ENCODE measurements at regions not wholly inside any gene's neighbourhood (a gene's known extent, or its start where the extent isn't known, plus 50 kb on each side); places are given as distances from the start of the nearest gene placed in this dataset.

DNA sequence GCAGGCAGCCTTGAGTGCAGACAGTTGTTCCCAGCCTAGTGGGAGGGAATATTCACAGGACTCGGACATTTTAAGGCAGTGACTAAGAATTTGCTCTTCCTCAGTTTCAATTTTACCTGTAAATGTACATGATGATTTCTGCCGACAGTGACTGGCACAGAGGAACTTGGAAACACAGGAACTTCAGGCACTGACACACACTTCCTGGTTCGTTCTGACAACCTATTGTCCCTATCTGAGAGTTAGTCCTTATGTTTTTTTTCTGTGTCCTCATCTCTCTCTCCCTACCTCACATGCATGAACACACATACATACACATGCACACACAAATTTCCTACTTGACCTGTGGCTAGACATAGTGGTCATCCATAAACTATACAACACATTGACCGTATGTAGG, 89.4 kb upstream of the CD180 start:
- TF ChIP-seq, protein P1, sequence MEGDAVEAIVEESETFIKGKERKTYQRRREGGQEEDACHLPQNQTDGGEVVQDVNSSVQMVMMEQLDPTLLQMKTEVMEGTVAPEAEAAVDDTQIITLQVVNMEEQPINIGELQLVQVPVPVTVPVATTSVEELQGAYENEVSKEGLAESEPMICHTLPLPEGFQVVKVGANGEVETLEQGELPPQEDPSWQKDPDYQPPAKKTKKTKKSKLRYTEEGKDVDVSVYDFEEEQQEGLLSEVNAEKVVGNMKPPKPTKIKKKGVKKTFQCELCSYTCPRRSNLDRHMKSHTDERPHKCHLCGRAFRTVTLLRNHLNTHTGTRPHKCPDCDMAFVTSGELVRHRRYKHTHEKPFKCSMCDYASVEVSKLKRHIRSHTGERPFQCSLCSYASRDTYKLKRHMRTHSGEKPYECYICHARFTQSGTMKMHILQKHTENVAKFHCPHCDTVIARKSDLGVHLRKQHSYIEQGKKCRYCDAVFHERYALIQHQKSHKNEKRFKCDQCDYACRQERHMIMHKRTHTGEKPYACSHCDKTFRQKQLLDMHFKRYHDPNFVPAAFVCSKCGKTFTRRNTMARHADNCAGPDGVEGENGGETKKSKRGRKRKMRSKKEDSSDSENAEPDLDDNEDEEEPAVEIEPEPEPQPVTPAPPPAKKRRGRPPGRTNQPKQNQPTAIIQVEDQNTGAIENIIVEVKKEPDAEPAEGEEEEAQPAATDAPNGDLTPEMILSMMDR (IDR thresholded peaks at IDR 0.05; ENCODE audit: low read depth, low read length): no peak
- H3K4me3 ChIP-seq (ENCODE audit: low read depth, low read length): no peak overlapping the region

DNA sequence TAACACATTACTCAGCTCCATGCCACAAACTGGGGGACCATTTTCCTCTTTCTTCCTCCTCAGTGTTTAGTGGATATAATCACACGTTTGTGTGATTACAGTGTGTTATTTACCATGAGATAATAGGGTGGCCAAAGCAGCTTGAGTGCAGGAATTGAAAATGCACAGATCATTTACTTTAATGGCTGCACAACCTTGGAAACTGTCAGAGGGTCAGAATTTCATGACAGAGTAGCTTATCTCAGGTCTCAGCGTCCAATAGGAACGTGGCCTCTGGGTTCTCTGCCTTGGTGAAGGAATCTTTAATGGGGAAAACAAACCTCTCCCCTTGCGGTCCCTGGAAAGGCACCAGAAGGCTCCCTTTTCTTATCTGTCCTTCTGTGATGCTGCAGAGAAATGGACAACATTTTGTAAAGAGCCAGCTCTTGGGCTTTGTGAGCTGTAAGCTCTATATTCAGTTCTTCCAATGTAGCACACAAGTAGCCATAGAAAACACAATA, 87.4 kb upstream of the CD180 start:
- no peak overlapping the region for H3K4me3 ChIP-seq (ENCODE audit: low read depth, low read length)
- TF ChIP-seq, protein P1 (IDR thresholded peaks at IDR 0.05; ENCODE audit: low read depth, low read length): no peak

DNA sequence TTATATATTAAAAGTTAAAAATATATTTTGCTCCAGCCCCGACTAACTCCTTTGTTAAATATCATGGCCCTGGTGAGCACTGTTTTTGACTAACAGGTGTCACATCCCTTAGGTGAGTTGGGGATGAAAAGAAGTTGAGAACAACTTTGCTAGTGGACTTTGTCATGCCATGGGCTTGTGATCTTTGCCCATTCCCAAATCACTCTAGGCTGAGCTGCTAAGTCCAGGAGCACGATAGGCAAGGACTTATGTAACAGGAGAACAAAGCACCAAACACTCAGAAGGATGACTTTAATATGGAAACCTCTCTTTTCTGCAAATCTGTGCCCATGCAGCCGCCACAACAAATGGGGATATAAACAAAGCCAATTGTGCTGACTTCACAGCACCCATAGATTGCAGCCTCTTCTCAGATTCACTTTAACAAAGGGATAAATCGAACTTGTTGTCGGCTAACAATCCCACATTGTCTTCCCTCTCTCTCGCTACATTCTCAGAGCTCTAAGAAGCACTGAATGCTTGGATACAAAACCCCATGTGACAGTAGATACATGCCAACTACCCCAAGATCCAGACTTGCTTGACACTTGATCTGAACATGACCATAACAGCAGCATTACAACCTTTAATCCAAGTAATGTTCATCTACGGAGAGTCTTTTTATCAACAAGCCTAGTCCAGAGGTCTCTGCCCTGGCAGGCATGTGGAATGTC, 86.8 kb upstream of the CD180 start:
- TF ChIP-seq, protein P1 (IDR thresholded peaks at IDR 0.05; ENCODE audit: low read depth, low read length): no peak
- no peak overlapping the region for H3K4me3 ChIP-seq (ENCODE audit: low read depth, low read length)

DNA sequence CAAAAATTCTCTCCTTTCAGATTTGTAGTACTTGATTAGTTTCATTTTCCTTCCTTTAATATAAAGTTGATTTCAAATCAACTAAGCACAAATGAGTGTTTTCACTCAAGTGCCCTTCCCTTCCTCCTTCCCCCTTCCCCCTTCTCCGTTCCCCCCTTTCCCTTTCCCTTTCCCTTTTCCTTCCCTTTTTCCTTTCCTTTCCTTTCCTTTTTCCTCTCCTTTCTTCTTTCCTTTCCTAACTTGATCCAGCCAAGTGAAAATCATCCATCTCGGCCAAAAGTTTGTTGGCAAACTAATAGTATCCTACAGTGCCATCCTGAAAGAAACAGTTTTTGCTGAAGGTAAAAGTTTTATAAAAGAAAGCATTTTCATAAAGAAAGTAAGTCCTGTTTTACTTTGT, 85.3 kb upstream of the CD180 start:
- no peak overlapping the region for H3K4me3 ChIP-seq (ENCODE audit: low read depth, low read length)
- TF ChIP-seq, protein P1 (IDR thresholded peaks at IDR 0.05; ENCODE audit: low read depth, low read length): no peak

DNA sequence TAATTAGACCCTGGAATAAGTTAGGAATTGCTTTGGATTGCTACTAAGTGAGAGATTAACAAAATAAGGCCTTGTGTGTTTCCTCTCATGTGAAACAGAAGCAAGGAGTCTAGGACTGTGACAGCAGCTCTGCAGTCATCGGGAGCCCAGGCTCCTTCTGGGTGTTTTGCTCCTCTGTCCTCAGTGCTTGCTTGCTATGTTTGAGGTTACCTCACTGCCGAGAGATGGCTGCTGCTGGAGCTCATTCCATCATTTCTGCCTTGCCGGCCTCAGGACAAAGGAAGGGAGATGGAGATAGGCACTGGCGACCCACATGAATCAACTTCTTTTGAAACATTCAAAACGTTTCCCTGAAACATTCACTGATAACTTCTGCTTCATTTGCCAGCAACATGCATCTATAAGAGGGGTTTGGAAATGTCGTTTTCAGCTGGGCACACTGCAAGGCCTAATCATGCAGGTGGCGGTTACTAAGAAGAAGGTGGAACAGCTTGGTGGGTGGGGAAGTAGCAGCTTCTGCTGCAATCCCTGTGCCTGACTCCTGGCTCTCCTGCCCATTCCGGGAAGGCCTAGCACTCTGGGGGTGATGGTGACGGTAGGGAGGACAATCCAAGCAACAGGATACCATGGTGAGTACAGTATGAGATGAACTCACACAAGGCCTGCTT, 77.2 kb upstream of the CD180 start:
- TF ChIP-seq, protein P1 (IDR thresholded peaks at IDR 0.05; ENCODE audit: low read depth, low read length): no peak

DNA sequence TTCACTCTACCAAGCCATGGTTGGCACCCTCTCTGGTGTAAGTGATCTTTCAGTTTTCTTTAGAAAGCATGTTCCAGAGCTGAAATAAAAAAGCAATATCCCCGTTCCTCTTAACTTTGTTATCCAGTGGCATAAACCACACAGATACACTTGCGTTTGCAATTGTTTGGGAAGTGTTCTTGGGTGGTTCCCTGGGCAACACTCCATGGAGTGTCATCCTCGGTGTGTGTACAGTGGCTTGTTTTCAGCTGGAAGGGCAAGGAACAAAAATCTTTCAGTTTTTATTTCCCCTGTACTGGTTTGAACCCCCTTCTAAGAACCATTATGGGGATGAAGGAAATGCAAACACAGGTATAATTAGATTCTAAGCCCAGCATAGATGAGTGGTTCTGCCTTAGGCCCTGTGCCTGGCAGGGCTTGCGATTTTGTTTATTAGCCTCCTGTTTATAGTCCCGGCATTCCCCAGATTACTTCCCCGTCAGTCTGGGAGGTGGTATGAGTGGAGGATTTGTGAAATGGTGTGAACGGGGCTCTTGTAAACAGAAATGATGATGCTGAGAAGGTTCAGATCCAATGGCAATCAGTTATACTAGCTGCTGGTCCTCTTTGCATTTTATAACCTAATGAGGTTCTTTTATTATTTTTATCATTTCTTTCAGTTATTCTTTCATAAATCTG, 76.0 kb upstream of the CD180 start:
- no peak overlapping the region for H3K4me3 ChIP-seq (ENCODE audit: low read depth, low read length)
- TF ChIP-seq, protein P1 (IDR thresholded peaks at IDR 0.05; ENCODE audit: low read depth, low read length): no peak

More for the DNA sequence above, 77.2 kb upstream of the CD180 start:
- H3K4me3 ChIP-seq (ENCODE audit: low read depth, low read length): no peak overlapping the region
